DMS 273 (cell line): ENCODE measurements at regions not wholly inside any gene's neighbourhood (a gene's known extent, or its start where the extent isn't known, plus 50 kb on each side); places are given as distances from the start of the nearest gene placed in this dataset.

Experiments used
- DNase-seq: peaks from one replicate; lab custom pipeline; 2025; ENCODE audit not compliant: unreplicated experiment; lab: John Stamatoyannopoulos, UW

- no peak for DNase-seq
Measured at GRCh38 chr9:73020877-73021276, 68.0 kb upstream of the ALDH1A1 start.

- DNase-seq, result no peak
Measured at GRCh38 chr9:73014011-73014410, 61.2 kb upstream of the ALDH1A1 start.

DNA sequence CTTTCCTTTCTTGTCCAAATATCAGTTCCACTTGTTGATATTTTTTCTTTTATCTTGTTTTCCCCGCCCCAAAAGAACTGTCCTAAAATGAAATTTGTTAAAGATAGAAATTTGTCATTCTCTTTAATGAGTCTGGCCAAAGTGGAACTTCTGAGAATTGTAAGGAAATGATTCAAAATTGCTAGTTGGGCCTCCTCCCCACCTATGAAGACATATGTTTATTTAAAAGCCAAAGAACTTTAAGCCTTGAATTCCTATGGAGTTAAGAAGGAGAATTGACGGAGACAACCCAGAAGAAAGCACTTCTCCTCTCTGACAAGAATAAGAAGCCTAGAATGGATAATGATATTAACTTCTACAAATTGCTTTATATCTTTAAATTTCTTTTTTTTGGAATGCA is 59.1 kb upstream of the ALDH1A1 start:
- DNase-seq, result no peak

DNA sequence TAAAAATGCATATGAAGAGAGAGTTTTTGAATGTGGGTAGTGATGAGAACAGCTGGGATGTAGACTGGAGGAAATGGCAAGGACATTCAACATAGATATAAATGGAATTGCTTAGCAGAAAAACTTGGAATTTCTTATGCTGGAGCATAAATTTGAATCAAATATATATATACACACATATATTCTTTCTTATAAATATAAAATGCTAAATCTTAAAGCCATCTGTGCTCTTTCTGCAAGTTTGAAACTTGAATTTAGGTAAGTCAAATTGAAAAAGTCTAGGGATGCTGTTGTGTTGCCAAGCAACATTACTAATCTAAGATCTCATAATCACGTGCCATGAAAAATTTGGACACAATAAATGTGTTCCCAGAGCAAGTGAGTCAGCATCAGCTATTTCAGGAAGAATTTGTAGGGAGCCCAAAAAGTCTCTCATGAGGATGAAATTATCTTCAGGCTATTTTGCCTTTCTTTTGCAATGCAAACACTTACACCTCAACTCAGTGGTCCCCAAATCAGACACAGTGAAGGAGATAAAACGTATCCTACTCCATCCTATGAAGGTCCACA is 58.4 kb upstream of the ALDH1A1 start:
- DNase-seq, result no peak

GRCh38 chr9:73009649-73010288 is 56.9 kb upstream of the ALDH1A1 start:
- DNase-seq, result peak; percentile 4

DNA sequence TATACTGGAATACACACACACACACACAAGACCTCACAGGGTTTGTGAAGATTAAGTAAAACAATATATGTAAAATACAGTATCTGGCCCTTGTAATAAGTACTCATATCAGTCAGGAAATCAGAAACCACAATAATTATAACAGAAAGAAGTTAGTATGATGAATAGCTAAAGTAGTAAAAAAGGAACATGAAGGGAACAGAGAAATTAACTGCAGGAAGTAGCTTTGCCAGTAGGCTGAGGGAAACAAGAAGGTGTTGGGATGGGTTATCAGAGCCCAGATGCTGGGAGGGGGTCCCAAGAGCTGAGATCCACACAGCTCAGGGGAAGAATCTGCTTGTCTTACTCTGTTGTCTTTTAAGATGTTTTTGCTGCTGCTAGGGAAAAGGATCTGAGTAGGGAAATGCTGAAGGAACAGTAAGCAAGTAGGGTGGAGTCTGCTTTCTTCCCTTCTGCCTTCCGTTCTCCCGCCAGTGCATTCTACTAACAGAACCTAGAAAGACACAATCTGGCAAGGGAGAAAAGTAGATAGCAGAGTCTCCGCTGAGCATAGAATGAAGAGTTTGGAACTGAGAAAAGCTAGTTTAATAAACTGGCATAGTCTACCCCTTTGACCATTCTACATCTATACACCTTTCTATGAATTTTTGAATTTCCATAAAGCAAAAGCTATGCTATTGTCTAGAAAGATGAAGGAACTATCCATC is 55.3 kb upstream of the ALDH1A1 start:
- DNase-seq, result no peak

- no peak for DNase-seq
Measured at GRCh38 chr9:73006986-73007385, 54.1 kb upstream of the ALDH1A1 start.
